HT1080 (cell line): ENCODE measurements at regions not wholly inside any gene's neighbourhood (a gene's known extent, or its start where the extent isn't known, plus 50 kb on each side); places are given as distances from the start of the nearest gene placed in this dataset.
"Not testable (repeated sequence)": the region's sequence is repeated elsewhere in the genome, so short reads cannot be mapped to it uniquely, and the experiment has no call there.

Experiments used
- DNase-seq: peaks from one replicate; pipeline ENCODE4 v3.0.0-alpha.2; 2015; ENCODE audit warnings: low read depth

DNA sequence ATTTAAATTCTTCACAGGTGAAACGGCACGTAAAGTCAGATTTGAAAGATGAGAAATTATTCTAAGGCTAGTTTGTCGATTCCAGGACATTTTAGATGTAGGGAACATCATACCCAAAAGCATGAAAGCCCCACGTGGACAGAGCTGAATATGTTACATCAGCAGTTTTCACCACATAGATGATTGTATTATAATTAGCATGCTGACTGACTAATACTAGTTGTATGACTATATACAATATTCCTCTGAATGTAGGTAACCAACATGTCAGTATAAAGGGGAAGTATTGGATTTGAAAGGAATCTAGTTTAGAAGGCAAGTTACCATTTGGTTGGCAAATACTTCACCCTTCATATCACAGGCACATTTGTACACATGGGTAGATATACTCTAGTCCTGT is 304.6 kb downstream of the UBE2NL start:
- not testable (repeated sequence) for DNase-seq

DNA sequence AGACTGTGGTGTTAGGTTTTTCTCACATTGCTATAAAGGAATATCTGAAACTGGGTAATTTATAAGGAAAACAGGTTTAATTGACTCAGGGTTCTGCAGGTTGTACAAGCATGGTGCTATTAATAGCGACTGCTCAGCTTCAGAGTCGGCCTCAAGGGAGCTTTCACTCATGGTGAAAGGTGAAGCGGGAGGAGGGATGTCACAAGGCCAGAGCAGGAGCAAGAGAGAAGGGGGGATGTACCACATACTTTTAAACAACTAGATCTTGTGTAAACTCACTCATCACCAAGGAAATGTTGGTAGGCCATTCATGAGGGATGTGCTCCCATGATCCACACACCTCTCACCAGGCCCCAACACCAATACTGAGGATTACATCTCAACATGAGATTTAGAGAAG is 313.2 kb downstream of the UBE2NL start:
- DNase-seq: not testable (repeated sequence)

DNA sequence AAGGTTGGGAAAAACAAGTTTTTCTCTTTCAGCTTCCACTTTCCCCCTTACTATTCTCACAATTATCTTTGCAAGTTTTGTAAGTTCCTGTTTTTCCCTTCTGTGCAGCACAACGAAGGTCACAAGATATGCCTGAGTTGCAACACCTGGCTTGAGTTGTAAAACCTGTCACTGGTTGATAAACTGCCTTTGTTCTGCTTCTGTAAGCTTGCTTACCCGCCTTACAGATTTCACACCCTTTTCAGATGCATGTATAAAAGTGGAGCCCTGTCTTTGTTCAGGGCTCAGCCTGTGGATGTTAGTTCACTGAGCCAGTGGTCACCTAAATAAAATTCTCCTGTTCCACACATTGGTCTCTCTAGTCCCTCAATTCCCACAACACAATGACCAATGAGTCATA is 318.9 kb downstream of the UBE2NL start:
- not testable (repeated sequence) for DNase-seq

DNA sequence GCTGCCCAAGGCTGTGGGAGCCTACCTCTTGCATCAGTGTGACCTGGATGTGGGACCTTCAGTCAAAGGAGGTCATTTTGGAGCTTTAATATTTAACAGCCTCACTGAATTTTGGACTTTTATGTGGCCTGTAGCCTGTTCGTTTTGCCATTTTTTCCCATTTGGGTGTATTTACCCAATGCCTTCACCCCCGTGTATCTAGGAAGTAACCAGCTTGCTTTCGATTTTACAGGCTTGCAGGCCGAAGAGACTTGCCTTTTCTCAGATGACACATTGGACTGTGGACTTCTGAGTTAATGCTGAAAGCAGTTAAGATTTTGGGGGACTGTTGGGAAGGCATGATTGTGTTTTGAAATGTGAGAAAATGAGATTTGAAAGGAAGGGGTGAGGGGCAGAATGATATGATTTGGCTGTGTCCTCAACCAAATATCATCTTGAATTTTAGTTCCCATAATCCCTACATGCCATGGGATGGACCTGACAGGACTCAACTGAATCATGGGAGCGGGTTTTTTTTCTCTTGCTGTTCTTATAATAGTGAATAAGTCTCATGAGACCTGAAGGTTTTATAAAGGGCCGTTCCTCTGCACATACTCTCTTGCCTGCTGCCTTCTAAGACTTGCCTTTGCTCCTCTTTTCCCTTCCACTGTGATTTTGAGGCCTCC is 324.6 kb downstream of the UBE2NL start:
- DNase-seq: not testable (repeated sequence)

DNA sequence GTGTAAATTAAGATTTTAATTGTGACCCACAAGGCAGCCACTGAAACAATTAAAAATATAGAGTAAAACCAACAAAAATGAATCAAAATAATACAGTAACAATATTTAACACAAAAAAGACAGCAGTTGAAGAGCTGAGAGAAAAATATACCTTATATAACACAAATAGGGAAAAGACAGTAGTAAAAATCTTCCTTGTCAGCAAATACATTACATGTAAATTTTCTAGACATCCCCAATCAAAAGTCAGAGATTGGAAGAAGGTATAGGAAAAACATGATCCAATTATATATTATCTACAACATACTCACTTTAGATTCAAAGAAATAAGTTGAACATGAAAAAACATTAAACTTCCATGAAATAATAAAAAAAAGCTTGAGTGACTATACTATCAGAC is 330.8 kb downstream of the UBE2NL start:
- no peak for DNase-seq

DNA sequence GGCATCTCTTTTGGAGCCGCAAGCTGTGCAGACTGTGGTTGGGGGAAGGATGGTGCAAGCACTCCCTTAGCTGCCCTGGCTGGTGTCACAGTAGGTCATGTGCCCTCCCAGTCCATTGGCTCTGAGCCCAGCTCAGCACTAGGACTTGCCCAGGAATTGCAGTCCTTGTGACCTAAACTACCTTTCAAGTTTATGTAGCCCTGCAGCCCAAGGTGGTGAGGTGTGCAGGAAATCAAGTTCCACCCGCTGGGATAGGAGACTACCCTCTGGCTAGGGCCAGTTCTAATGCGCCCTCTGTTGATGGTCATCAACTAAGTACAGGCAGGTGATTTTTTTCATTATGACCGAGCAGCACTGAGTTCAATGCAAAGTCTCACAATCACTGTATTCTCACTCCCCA is 335.2 kb downstream of the UBE2NL start:
- peak; percentile 0 for DNase-seq

DNA sequence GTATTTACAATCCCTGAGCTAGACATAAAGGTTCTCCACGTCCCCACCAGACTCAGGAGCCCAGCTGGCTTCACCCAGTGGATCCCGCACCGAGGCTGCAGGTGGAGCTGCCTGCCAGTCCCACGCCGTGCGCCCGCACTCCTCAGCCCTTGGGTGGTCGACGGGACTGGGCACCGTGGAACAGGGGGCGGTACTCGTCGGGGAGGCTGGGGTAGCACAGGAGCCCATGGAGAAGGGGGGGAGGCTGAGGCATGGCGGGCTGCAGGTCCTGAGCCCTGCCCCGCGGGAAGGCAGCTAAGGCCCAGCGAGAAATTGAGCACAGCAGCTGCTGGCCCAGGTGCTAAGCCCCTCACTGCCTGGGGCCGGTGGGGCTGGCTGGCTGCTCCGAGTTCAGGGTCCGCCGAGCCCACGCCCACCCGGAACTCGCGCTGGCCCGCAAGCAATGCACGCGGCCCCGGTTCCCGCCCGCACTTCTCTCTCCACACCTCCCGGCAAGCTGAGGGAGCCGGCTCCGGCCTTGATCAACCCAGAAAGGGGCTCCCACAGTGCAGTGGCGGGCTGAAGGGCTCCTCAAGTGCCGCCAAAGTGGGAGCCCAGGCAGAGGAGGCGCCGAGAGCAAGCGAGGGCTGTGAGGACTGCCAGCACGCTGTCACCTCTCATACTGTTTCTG is 347.4 kb downstream of the UBE2NL start:
- not testable (repeated sequence) for DNase-seq

DNA sequence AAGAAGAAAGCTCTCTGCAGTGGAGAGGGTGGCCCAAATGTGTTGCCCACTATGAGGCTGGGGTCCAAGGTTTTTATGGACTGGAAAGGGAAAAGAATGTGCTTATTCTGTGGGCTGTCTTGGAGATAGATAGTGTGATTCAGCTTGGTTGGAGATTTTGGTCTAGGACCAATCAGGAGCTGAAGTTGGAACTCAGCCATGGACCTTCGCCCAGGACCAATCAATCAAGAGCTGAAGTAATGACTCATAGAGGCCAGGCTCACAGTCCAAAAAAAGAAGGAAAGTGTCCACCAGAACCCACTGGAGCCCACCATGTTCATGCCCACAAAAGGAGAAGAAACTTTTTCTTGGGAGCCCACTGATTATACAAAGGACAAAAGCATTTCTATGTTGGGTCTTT is 369.5 kb downstream of the UBE2NL start:
- DNase-seq: peak; percentile 4

DNA sequence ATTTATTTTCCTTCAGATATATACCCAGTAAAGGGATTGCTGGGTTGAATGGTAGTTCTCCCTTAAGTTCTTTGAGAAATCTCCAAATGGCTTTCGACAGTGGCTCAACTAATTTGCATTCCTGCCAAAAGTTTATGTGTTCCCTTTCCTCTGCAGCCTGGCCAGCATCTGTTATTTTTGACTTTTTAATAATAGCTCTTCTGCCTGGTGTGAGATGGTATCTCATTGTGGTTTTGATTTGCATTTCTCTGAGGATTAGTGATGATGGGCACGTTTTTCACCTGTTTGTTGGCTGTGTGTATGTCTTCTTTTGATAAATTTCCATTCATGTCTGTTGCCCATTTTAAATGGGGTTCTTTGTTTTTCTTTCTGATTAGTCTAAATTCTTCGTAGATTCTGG is 375.2 kb downstream of the UBE2NL start:
- no peak for DNase-seq

DNA sequence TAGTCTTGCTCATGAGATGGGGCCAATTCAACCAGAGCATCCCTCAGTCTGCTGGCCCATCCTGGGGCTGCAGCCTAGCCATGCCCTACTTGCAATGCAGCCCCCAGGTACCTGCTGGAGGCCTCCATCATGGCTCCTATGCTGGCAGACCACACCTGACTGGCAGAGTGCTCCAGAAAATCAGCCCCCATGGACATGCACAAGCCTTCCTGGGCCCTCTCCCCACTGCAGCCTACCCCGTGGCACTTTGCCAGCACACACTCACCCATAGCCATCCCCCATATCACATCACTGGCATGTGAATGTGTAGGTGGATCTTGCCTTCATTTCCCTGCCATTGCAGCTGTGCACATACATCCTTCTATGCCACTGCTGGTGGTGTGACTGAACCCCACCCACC is 381.8 kb downstream of the UBE2NL start:
- DNase-seq: no peak

DNA sequence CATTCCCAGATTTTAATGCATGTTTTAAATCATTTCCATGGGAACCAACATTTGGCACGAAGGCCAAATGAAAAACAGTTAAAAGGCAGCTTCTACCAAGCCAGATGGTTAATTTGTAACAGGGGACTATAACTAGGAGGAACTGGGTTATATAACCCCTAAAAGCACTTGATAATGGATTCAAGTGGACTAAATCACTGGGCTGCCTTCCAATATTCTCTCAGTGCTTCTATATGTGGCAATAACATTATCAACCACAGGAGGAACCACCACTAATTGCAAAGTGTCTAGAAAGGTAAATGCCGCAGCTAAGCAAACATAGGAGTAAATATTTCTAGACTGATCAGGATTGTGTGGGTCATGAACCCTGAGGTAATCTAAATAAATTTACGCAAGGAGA is 391.5 kb downstream of the UBE2NL start:
- no peak for DNase-seq

DNA sequence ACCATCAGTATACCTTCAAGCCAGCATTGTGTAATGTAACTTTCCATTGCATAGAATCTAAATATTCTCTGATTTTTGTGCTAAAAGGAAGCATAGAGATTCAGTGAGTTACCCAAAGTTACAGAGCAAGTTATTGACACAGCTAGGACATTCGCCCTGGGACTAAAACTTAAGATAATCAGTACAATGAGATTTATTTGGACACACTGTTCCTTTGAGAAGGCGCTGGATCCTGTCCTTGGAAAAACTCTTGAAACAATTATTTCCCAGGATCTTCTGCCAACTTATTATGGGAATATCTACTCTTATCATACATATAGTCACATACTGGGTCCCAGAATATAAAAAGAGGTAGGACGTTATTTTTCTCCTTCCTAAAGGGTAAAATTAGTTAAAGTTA is 392.0 kb downstream of the UBE2NL start:
- no peak for DNase-seq

DNA sequence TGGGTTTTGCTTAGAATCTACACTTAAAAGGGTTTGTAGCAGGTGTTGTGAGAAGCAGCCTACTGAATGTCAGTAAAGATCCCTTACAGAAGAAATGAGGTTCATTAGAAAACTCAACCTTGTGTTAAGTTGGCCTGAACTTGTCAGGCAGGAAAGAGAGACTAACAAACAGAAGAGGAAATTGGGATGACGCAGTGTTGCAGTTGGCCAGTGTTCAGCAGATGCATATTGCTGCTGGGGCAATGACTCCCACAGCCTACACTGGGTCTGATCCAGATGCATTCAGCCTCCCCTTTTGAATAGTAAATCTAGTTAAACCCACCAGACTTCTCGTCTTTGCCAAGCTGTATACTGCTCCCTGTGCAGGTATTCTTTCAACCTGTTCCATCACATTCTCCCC is 409.4 kb downstream of the UBE2NL start:
- DNase-seq: peak; percentile 45

DNA sequence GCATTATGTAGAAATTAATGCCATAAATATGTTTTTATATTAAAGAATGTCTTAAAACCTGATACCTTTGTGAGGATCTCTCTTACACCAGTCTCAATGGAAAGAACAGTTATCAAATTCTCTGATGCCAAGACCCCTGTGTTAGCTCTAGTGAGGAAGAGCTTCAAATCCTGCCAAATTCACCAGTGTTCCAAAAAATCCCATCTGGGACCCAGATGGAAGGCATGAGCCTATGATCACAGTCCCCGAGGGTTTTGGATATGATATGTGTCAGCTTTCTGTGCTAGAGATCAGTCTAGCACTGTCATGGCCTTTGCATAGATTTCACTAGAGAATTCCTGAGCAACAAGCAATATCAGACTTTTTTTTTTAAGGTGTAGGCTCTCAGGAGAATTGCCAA is 412.1 kb downstream of the UBE2NL start:
- DNase-seq: no peak

DNA sequence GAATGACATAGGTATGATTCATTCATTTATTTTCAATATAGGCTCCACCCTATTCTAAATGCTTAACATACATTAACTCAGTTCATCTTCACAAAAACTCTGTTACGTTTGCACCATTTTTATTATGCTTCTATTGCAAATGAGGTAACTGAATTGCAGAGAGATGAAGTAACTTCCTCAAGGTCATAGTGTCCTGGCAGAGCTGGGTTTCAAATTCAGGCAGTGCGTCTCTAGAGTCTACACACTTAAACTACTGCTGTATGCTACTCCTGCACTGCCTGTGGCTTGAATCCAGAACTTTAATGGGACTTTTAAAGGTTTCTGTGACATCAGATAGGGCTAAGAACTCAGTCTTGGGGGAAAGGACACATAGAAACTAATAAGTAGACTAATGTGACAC is 413.4 kb downstream of the UBE2NL start:
- DNase-seq: peak; percentile 0

DNA sequence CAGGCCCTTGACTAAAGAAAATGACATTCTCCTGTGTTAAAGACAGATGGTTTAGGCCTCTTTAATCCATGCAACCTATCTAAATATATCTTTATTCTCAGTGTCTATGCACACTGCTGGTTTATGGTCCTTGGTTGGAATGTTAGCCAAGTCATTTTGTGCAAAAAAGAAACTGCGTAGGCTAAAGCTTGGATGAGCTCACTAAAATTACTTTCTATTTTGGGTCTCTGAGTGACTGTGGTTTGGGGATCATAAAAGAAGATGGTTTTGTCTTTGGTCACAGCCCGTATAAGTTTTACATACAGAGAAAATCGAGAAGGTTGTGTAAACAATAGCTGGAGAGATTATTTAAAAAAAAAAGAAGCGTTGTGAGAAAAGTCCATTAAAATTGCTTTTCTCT is 443.6 kb downstream of the UBE2NL start:
- DNase-seq: no peak

DNA sequence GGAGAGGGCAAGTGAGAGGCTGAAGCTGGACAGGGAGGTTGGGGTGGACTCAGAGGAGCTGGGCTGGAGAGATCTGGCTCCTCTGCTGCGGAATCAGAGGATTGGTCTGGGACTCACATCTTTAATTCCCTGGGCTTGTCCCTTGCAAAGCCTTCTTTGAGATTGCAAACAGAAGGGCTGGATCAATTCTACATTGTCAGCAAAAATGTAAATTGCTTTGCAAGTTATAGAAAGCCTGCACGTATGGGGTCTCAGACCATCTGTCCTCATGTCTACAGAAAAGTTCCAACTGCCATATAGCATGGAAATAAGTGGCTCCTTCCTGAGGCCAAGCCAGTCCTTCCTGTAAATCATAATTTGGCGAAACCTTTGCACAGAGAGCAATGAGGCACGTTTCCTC is 449.6 kb downstream of the UBE2NL start:
- DNase-seq: no peak

DNA sequence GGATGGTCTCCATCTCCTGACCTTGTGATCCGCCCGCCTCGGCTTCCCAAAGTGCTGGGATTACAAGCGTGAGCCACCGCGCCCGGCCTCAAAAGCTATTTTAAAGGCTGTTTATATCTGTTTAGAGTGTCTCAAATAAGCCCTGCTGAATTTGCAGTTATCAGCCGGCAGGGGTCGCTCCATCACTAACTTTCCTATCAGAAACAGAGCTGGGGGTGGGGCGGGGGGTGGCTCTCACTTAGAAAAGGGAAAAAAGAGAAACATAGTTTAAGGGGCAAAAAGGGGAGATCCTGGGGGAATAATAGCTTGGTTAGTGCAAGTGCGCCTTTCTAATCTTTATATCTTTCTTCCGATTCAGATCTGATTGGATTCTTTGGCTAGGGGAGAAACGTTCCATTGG is 450.7 kb downstream of the UBE2NL start:
- DNase-seq: no peak

DNA sequence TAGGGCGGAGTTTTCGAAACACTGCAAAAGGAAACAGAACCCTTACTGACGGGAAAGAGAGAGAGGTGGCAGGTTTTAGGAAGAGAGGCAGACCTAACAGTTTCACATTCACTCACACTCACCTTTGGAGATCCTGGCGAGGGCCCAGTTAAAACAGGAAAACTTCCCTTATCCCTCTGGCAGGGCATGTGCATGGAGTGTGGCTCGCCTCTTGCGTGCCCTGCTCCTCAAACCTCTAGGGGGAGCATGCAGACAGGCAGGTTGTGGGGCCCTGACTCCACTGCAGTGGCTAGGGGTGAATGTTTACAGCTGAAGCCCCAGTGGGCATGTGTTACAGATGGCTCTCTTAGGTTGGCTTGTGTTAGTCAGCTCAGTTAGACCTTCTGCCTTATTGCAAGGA is 451.5 kb downstream of the UBE2NL start:
- DNase-seq: no peak

DNA sequence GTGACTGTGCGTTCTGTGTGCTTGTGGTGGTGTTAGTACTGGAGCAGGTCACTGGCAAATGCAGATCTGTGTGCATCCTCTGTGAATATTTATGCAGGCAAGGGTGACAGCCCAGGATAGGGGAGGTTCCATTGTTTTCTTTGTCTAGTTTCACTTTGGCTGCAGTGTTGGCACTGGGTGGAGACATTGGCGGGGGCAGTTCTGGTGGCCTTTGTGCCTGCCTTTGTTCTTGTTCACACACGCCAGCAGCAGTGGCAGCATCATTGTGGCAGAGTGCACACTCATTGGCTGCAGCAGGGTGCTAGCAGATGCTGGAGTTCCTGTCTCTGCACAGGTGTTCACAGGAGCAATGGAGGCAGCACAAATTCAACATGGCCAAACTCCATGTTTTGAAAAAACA is 495.3 kb downstream of the UBE2NL start:
- no peak for DNase-seq

DNA sequence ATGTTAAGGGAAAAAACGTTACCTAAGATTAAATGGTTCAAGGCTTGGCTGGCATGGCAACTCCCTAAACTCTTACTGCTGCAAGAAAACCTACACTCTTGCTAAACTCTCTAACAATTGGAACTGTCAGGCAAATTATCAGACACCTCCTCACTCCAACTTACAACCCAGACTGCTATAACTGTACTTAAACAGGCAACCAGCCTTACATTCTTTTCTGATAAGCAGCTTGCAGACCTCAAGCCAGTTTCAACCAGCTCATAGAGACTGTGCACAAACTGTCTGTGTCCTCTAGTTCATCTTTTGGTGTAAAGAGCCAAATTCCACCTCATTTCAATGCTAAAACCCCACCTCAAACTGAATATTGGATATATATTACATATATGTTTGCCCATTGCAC is 504.9 kb downstream of the UBE2NL start:
- DNase-seq: no peak
